ENCODE measurements at regions not wholly inside any gene's neighbourhood (a gene's known extent, or its start where the extent isn't known, plus 50 kb on each side); places are given as distances from the start of the nearest gene placed in this dataset.

DNA sequence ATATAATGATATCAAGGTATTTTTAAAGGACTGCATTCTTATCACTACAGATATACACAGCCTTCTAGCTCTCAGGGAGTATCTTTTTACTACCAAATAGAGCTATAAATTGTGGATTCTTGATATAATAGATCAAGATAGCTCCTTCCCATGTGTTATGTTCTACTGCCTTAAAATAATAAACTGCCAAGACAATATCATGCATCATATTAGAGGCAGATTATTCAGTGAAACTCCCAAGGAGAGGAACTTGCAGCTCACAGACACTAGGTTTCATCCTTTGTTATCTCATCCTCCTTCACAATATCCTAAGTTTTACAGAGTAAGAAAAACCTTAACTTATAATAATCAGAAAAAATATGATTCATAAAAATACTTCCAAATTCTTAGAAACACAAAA is 802.8 kb downstream of the DIAPH3 start:
- Histone ChIP-seq H3K27me3 (ENCODE audit: insufficient read depth, low read length) (no peaks in the 10 kb centered on the region), H2BK12ac (ENCODE audit: insufficient read length, low read depth, low read length) (no peak overlapping the region), H3K9ac (ENCODE audit: extremely low read depth, insufficient read length, low read length) (no peak overlapping the region), H3K9me3 (ENCODE audit: control insufficient read depth, low read depth, low read length) (no peaks in the 10 kb centered on the region), H3K4ac (ENCODE audit: low read depth, low read length) (no peak overlapping the region), H3K23me2 (ENCODE audit: insufficient read length, low read depth, low read length, poor library complexity, severe bottlenecking) (no peaks in the 10 kb centered on the region), H4K91ac (ENCODE audit: insufficient read length, low read depth, low read length) (no peak overlapping the region), H2AFZ (ENCODE audit: low read length) (no peak overlapping the region), H3K4me2 (ENCODE audit: insufficient read depth, insufficient read length, low read length) (no peak overlapping the region), H3K4me1 (ENCODE audit: insufficient read depth, low read length) (no peaks in the 10 kb centered on the region), H3K18ac (ENCODE audit: insufficient read length, low read depth, low read length) (no peak overlapping the region), H3K56ac (ENCODE audit: insufficient read length, low read depth, low read length) (no peak overlapping the region), H4K8ac (replicated peaks; ENCODE audit: insufficient read length, low read depth, low read length) (no peak overlapping the region), H3K14ac (ENCODE audit: insufficient read depth, low read length) (no peak overlapping the region), H2AK5ac (ENCODE audit: insufficient read length, low read length) (no peak overlapping the region), H3K23ac (ENCODE audit: insufficient read length, low read depth, low read length) (no peak overlapping the region), H3K27ac (ENCODE audit: insufficient read length, low read depth, low read length) (no peak overlapping the region), H3T11ph (ENCODE audit: low read length) (no peak overlapping the region), H3K79me2 (ENCODE audit: insufficient read depth, low read length) (no peaks in the 10 kb centered on the region), H4K5ac (ENCODE audit: insufficient read length, low read depth, low read length) (no peak overlapping the region), H2BK5ac (ENCODE audit: insufficient read length, low read length) (no peak overlapping the region), H3K79me1 (ENCODE audit: insufficient read depth, low read depth, low read length, poor library complexity, severe bottlenecking) (no peaks in the 10 kb centered on the region), H4K20me1 (ENCODE audit: control insufficient read depth, insufficient read depth, insufficient read length) (no peaks in the 10 kb centered on the region), H2BK15ac (ENCODE audit: low read depth, low read length) (no peak overlapping the region), H2BK20ac (ENCODE audit: low read depth, low read length, poor library complexity, severe bottlenecking) (no peak overlapping the region), H2BK120ac (ENCODE audit: low read depth, low read length, poor library complexity, severe bottlenecking) (no peak overlapping the region)
- Mint-ChIP-seq H3K4me1 (peaks cover 11 to 16% of the 10 kb centered on the region in 2 experiments), H3K27me3 (ENCODE audit: low read depth) (no peaks in the 10 kb centered on the region), H3K27ac (no peak overlapping the region), H3K36me3 (ENCODE audit: insufficient read depth in 1 of 3, low read depth in 3 of 3) (no peaks in the 10 kb centered on the region), H3K9me3 (no peaks in the 10 kb centered on the region), H3K4me3 (no peak overlapping the region)
- no peak for DNase-seq
- TF ChIP-seq CTCF (conservative IDR thresholded peaks at IDR 0.05), result no peak
